Testis (tissue), 2 donors: ENCODE measurements at regions not wholly inside any gene's neighbourhood (a gene's known extent, or its start where the extent isn't known, plus 50 kb on each side); places are given as distances from the start of the nearest gene placed in this dataset.

Experiments used
- CTCF ChIP-seq, 3 experiments: fragments of 450-650 bp in 2 of 3; fragments of 200-600 bp in 1 of 3; sonication (generic) in 1 of 3; IDR thresholded peaks; one replicate each; pipeline ENCODE4 v1.5.1; 2016 to 2019; ENCODE audit warnings: antibody characterized with exemption in 3 of 3, mild to moderate bottlenecking in 2 of 3, moderate library complexity in 1 of 3
- POLR2A ChIP-seq: fragments of 450-650 bp; IDR thresholded peaks from one replicate; pipeline ENCODE4 v1.6.1; 2017; ENCODE audit warnings: antibody characterized with exemption, mild to moderate bottlenecking, moderate library complexity

DNA sequence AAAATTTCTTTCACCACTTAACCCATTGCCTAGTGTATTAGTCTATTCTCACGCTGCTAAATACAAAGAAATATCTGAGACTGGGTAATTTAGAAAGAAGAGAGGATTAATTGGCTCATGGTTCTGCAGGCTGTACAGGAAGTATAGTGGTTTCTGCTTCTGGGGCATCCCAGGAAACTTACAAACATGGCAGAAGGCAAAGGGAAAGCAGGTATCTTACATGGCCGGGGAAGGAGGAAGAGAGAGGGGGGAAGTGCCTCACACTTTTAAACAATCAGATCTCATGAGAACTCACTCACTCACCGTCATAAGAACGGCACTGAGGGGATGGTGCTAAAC, 931.4 kb upstream of the SOX9 start:
- TF ChIP-seq CTCF (IDR thresholded peaks at IDR 0.05) (no peak), POLR2A (no peak)
